HG03378 (cell line): ENCODE measurements at regions not wholly inside any gene's neighbourhood (a gene's known extent, or its start where the extent isn't known, plus 50 kb on each side); places are given as distances from the start of the nearest gene placed in this dataset.

Experiments
- ATAC-seq: cut with Tn5 transposase; IDR thresholded peaks from one replicate; pipeline ENCODE4 v1.9.1; 2021; ENCODE audit warnings: mild to moderate bottlenecking, moderate library complexity; ENCODE audit not compliant: unreplicated experiment

DNA sequence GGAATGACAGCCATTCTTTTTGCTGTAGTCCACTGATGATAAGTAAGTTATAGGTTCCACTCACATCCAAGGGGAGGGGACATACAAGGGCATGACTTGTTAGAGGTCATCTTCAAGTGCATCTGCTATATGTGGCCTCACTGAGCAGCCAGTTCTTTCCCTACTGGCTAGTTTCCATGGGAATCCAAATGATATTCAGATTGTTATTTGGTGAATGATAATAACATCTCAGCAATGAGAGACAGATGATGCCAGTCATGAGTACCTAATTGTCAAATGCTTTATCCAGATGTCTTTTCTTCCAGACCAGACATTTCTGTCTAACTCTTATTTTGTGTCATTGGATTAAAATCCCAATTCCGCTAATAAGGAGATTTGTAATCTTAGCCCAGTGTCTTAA, 460.4 kb upstream of the BOD1L1 start:
- peak; percentile 2 for ATAC-seq

GRCh38 chr4:14091531-14091930, 464.0 kb upstream of the BOD1L1 start:
- ATAC-seq, result no peak

GRCh38 chr4:14091966-14092365, 464.4 kb upstream of the BOD1L1 start:
- ATAC-seq, result no peak

DNA sequence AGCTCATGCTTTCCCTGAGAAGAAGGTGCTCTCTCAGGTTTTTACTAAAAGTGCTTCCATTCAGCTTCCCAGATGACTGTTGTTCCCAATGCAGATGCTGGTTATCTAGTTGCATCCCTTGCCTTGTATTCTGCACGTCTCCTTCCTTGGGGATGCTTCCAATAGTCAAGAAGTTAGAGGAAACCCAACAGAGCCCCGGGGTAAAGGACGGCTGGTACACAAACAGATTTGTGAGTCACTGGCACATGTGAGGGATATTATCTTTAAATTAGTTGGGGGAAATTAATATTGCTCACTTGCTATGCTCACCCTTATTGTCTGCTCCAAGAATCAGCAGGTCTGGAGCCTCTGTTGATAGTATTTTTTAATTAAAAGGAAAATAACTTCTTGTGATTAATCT, 465.2 kb upstream of the BOD1L1 start:
- no peak for ATAC-seq

- ATAC-seq, result no peak
Measured at GRCh38 chr4:14095831-14096230, 468.3 kb upstream of the BOD1L1 start.

DNA sequence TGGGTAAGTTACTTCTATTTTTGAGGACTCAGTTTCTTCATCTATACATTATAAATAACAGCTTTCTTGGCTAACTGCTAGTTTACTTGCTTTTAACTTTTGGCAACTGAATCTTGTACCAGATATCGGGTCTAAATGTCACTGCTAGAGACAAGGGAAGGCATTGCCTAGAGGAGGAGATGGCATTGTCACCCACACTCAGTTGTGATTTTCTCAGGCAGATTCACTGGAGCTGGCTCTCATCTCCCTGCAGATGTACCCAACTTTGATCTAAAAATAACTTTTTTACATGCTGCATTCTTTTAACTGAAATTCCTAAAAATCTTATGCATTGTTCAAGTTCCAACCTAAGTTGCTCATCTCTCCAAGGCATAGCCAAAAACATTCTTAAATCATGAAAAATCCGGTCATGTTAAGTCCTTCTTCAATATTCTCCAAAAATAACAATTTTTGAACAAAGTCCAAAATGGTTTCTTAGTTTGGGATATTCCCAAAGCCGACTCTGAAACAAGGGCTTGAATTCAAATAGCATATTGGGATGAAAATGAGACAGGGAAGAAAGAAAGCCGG, 469.0 kb upstream of the BOD1L1 start:
- ATAC-seq, result no peak

- ATAC-seq, result no peak
Measured at GRCh38 chr4:14100349-14100748, 472.8 kb upstream of the BOD1L1 start.

GRCh38 chr4:14110407-14110806, 482.9 kb upstream of the BOD1L1 start:
- no peak for ATAC-seq

GRCh38 chr4:14111730-14112181, 484.2 kb upstream of the BOD1L1 start:
- ATAC-seq, result no peak

GRCh38 chr4:14115106-14115505, 487.6 kb upstream of the BOD1L1 start:
- ATAC-seq, result no peak

- no peak for ATAC-seq
Measured at GRCh38 chr4:14117575-14118238, 490.2 kb upstream of the BOD1L1 start.

DNA sequence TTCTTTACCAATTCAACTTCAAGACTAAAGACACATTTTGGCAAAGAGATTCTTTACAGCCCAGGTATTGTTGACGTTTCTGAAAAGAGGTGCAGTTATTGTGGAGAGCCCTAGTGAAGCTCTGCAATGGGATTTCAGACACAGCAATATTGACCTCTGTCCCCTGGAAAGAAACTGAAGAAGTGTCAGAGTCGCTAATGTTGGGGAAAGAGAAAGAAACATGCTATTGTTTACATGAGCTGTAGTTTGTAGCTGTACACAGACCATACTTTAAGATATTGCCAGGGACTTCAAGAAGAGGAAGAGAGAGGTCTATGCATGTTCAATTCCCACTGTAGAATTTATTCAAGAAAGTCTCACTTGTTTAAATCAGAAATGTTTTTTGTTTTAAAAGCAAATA, 497.3 kb upstream of the BOD1L1 start:
- no peak for ATAC-seq

GRCh38 chr4:14125375-14126129, 498.0 kb upstream of the BOD1L1 start:
- ATAC-seq, result peak; percentile 97

DNA sequence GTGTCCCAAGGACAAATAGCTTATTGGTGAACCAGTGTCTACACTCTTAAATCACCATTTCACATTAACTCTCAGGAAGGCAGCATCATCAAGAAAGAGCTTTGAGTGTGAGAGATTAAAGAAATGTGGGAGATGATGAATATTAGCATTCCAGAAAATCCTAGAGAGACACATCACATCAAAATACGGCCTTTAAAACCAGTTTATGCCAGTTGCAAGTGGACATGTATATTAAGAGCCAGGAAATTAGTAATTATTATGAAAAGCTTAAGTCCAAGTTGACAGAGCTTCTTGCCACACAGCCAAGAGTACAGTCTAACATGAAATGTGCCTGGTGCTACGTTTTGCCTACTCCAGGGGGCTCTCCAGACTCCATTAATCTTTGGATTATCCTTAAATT, 503.0 kb upstream of the BOD1L1 start:
- no peak for ATAC-seq

- ATAC-seq, result no peak
Measured at GRCh38 chr4:14131335-14131734, 503.8 kb upstream of the BOD1L1 start.

- no peak for ATAC-seq
Measured at GRCh38 chr4:14132301-14132700, 504.8 kb upstream of the BOD1L1 start.

DNA sequence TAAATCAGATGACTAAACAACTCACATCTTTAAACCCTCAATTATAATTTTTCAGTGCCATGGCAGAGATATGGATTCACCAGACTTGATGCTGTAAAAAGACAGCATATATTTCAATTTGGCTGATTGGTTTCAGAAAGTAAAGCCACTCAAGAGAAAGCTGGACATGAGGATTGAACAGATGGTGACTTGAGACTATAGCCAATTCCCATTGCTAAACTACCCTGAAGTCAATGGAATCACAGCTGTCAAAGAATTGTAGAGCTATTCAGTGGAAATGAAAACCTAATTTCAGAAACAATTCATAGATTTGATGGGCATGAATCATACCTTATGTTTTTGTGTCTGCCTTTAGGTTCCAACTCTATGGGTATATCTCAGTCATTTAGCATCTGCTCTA, 510.6 kb upstream of the BOD1L1 start:
- no peak for ATAC-seq

GRCh38 chr4:14143892-14144291, 516.4 kb upstream of the BOD1L1 start:
- ATAC-seq, result no peak

- ATAC-seq, result no peak
Measured at GRCh38 chr4:14149176-14150053, 521.9 kb upstream of the BOD1L1 start.

- ATAC-seq, result no peak
Measured at GRCh38 chr4:14151101-14151500, 523.6 kb upstream of the BOD1L1 start.

DNA sequence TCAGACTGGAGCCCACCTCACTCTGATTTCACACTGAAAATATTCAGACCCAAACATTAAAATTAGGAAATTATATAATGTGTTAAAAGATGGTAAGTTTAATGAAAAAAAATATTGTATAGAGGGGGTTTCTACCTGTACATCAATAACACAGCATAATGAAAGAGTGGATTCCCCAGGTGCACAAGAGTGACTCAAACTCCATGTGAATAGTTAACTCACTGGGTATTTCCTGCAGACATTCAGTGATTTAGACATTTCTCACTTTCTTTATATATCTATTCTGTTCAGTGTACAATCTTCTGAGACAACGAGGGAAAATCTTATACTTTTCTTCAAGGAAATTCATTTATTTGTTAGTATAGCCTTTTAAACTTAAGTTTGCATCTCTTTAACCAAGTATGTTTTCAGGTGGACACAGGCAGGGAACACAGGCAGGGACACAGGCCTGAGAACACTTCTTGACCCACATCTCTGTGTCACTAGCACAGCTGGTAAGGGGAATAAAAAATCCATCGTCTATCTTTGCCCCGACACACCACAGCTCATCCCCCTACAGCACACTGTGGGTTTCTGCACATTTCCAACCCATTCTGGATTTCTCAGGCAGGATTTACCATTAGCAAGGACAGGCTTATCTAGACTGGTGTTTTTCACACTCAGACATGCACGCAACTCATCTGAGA, 525.5 kb upstream of the BOD1L1 start:
- peak; percentile 80 for ATAC-seq
